Endothelial cell of umbilical vein (primary cell): ENCODE measurements at regions not wholly inside any gene's neighbourhood (a gene's known extent, or its start where the extent isn't known, plus 50 kb on each side); places are given as distances from the start of the nearest gene placed in this dataset.

ENCODE experiments used
- BruUV-seq: library from RNA; stranded (reverse); fragments of 400-500 nt; replicated peaks from 2 replicates; lab custom pipeline; 2021; lab: Mats Ljungman, UMichigan
- CTCF ChIA-PET: fragments of 300-600, 350-600 bp; sonication (Branson Sonifier 250); formaldehyde crosslinking; loops from one replicate; lab custom pipeline; 2021; ENCODE audit warnings: antibody characterized with exemption, inconsistent platforms; lab: Charles Lee
- POLR2A ChIA-PET: fragments of 300-600, 350-600 bp; sonication (Branson Sonifier 250); formaldehyde crosslinking; loops from one replicate; lab custom pipeline; 2021; ENCODE audit warnings: antibody characterized with exemption, inconsistent platforms; lab: Charles Lee
- DNase-seq: peaks from one replicate; pipeline ENCODE4 v3.0.0-alpha.2; 2011; ENCODE audit warnings: low read depth, low spot score
- FAIRE-seq: peaks from 2 replicates; lab custom pipeline; 2011; peaks lifted over from hg19 to GRCh38; lab: Jason Lieb, UNC
- H2AFZ ChIP-seq: 2 replicates; pipeline ENCODE4 v1.6.0; 2012; ENCODE audit warnings: low read depth, low read length, control low read depth, inconsistent platforms
- H3K27ac ChIP-seq: 2 replicates; pipeline ENCODE4 v1.5.1; 2011; ENCODE audit warnings: low read depth, mild to moderate bottlenecking, control low read depth, low read length, moderate library complexity; ENCODE audit not compliant: insufficient read depth
- H3K27me3 ChIP-seq, 2 experiments: 2 replicates each; pipeline versions ENCODE4 v1.6.0 to v1.6.1; 2011; ENCODE audit warnings: low read length in 2 of 2, mixed read lengths in 1 of 2; ENCODE audit not compliant: control insufficient read depth in 2 of 2, insufficient read depth in 2 of 2
- H3K36me3 ChIP-seq, 2 experiments: 2 replicates in 1 of 2; 3 replicates in 1 of 2; pipeline ENCODE4 v1.5.1; 2011; ENCODE audit warnings: low read length in 2 of 2, mild to moderate bottlenecking in 1 of 2, moderate library complexity in 1 of 2; ENCODE audit not compliant: control insufficient read depth in 2 of 2, insufficient read depth in 2 of 2; ENCODE audit errors: extremely low read depth in 1 of 2
- H3K4me1 ChIP-seq: 3 replicates; pipeline ENCODE4 v1.5.1; 2011; ENCODE audit warnings: mild to moderate bottlenecking, low read length; ENCODE audit not compliant: control insufficient read depth, insufficient read depth; ENCODE audit errors: extremely low read depth
- H3K4me2 ChIP-seq: 2 replicates; pipeline ENCODE4 v1.6.1; 2011; ENCODE audit warnings: low read length, control low read depth, mixed read lengths; ENCODE audit not compliant: insufficient read depth
- H3K4me3 ChIP-seq, 3 experiments: fragments of 200-600 bp in 1 of 3; sonication (generic), shearing (Covaris generic) in 1 of 3; replicated peaks in 1 of 3; 2 replicates each; pipeline ENCODE4 v1.5.1; 2011 to 2016; ENCODE audit warnings: control low read depth in 3 of 3, low read length in 3 of 3, mild to moderate bottlenecking in 2 of 3, inconsistent platforms in 1 of 3, low read depth in 1 of 3, moderate library complexity in 1 of 3; ENCODE audit not compliant: insufficient read depth in 1 of 3
- H3K79me2 ChIP-seq: 2 replicates; pipeline ENCODE4 v1.6.0; 2012; ENCODE audit warnings: low read length, inconsistent platforms; ENCODE audit not compliant: control insufficient read depth, insufficient read depth
- H3K9ac ChIP-seq: replicated peaks from 2 replicates; pipeline ENCODE3; 2011; ENCODE audit warnings: low read length, control low read depth; ENCODE audit not compliant: insufficient read depth; ENCODE audit errors: extremely low read depth
- H3K9me1 ChIP-seq: replicated peaks from 3 replicates; pipeline ENCODE4 v1.6.0; 2011; ENCODE audit warnings: mild to moderate bottlenecking, low read length; ENCODE audit not compliant: control insufficient read depth, insufficient read depth; ENCODE audit errors: extremely low read depth
- H3K9me3 ChIP-seq: replicated peaks from 2 replicates; pipeline ENCODE4 v1.5.1; 2012; ENCODE audit warnings: low read length, inconsistent platforms; ENCODE audit not compliant: control insufficient read depth, insufficient read depth
- H4K20me1 ChIP-seq: replicated peaks from 2 replicates; pipeline ENCODE3; 2011; ENCODE audit warnings: mild to moderate bottlenecking, low read length; ENCODE audit not compliant: control insufficient read depth, insufficient read depth; ENCODE audit errors: extremely low read depth
- EZH2 ChIP-seq: IDR thresholded peaks from 2 replicates; pipeline ENCODE4 v1.6.1; 2012; ENCODE audit warnings: borderline replicate concordance, low read depth, mild to moderate bottlenecking, moderate library complexity, low read length, inconsistent platforms; ENCODE audit not compliant: severe bottlenecking
- FOS ChIP-seq: IDR thresholded peaks from 2 replicates; pipeline ENCODE4 v1.6.1; 2011; ENCODE audit warnings: mild to moderate bottlenecking, low read length, moderate library complexity, borderline replicate concordance; ENCODE audit not compliant: insufficient read depth
- GATA2 ChIP-seq: IDR thresholded peaks from 2 replicates; pipeline ENCODE4 v1.7.0; 2011; ENCODE audit warnings: low read depth, mild to moderate bottlenecking, moderate library complexity, mixed read lengths, low read length; ENCODE audit not compliant: insufficient read length, insufficient read depth
- JUN ChIP-seq: IDR thresholded peaks from 2 replicates; pipeline ENCODE4 v1.6.1; 2011; ENCODE audit warnings: borderline replicate concordance, low read depth; ENCODE audit not compliant: insufficient read length, insufficient read depth
- MYC ChIP-seq: IDR thresholded peaks from one replicate; pipeline ENCODE4 v1.6.1; 2011; ENCODE audit warnings: mild to moderate bottlenecking, low read depth, low read length
- POLR2A ChIP-seq: IDR thresholded peaks from 2 replicates; pipeline ENCODE4 v1.6.1; 2012; ENCODE audit warnings: low read depth, mild to moderate bottlenecking, control low read depth, low read length
- POLR2AphosphoS5 ChIP-seq: IDR thresholded peaks from 2 replicates; pipeline ENCODE4 v1.6.1; 2012; ENCODE audit warnings: low read depth, mild to moderate bottlenecking, control low read depth, low read length, moderate library complexity; ENCODE audit not compliant: insufficient read depth
- dilution Hi-C: fragments of 300-500 bp; cut with MboI; formaldehyde crosslinking; loops from one replicate; pipeline ENCODE4 v1.15.0; 2019; ENCODE audit warnings: low sequenced_read_pairs; ENCODE audit not compliant: extremely low pct_ligation_motif_present
- intact Hi-C: fragments of 100-400 bp; cut with micrococcal nuclease; formaldehyde crosslinking; loops from one replicate; pipeline ENCODE4 v1.10.0; 2022
- TF ChIP-seq, protein P1 (sequence below): IDR thresholded peaks from 2 replicates; pipeline ENCODE4 v1.6.1; 2011; ENCODE audit not compliant: insufficient read depth, insufficient read length
- TF ChIP-seq, protein P2 (sequence below), 2 donors: IDR thresholded peaks; 1 replicate in 1 of 2; 2 replicates in 1 of 2; pipeline ENCODE4 v1.5.1; 2011; ENCODE audit warnings: low read length in 2 of 2, mild to moderate bottlenecking in 2 of 2, moderate library complexity in 2 of 2, control low read depth in 1 of 2, inconsistent platforms in 1 of 2, low read depth in 1 of 2; ENCODE audit not compliant: insufficient read depth in 1 of 2; ENCODE audit errors: extremely low read depth in 1 of 2

DNA sequence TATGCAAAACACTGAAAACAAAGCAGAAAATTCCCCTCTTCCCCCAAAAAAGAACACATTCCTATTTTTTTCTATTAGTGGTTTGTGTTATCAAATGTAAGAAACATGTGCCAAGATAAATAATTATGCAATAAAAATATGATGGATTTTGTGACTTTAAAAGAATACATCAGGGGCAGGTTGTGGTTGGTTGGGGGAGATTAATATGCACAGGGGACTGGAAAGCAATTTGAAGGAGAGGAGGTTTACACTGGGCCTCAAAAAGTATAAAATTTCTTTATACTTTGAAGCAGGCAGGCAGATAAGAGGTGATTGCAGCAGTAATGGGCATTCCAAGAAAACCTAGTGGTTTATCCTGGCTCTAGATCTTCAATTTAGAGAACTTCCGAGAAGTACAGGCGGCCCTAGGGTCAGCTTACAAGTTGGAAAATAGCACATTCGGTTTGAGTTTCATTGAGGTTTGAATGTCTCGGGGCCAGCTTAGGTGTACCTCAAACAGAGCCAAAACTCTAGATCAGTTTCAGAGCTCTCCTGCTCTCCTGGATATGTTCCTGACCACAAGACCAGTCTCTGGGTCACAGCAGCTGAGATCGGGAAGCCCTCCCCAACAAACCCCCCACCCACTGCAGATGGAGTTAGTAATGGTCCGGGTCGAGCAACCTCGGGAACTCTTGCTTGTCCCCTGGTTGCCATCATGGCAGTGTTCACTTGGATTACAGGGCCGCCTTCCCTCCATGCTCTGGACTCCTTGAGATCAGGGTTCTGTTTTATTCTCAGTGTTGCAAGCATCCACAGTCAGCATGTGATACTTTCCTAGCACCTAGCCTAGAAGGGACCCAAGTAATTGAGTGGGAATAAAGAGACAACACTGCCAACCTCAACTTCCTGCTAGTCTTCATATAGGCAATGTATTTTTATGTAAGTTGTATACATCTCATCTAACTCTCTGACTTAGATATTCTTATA is 112.1 kb upstream of the DDIT4L start:
- DNase-seq (peak; percentile 37), FAIRE-seq (no peak)
- Histone ChIP-seq H3K9me1 (no peaks in the 10 kb centered on the region), H2AFZ (no peak overlapping the region), H3K4me1 (peaks cover 5% of the 10 kb centered on the region), H3K79me2 (no peaks in the 10 kb centered on the region), H4K20me1 (no peaks in the 10 kb centered on the region), H3K9ac (no peak overlapping the region), H3K4me3 (no peak overlapping the region), H3K27me3 (no peaks in the 10 kb centered on the region), H3K4me2 (no peak overlapping the region), H3K9me3 (no peaks in the 10 kb centered on the region), H3K36me3 (no peaks in the 10 kb centered on the region), H3K27ac (no peak overlapping the region)
- TF ChIP-seq JUN (no peak), EZH2 (no peak), GATA2 (no peak), POLR2AphosphoS5 (no peak), MYC (no peak), POLR2A (no peak), FOS (no peak)
- TF ChIP-seq, protein P1, sequence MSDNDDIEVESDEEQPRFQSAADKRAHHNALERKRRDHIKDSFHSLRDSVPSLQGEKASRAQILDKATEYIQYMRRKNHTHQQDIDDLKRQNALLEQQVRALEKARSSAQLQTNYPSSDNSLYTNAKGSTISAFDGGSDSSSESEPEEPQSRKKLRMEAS: no peak
- TF ChIP-seq, protein P2, sequence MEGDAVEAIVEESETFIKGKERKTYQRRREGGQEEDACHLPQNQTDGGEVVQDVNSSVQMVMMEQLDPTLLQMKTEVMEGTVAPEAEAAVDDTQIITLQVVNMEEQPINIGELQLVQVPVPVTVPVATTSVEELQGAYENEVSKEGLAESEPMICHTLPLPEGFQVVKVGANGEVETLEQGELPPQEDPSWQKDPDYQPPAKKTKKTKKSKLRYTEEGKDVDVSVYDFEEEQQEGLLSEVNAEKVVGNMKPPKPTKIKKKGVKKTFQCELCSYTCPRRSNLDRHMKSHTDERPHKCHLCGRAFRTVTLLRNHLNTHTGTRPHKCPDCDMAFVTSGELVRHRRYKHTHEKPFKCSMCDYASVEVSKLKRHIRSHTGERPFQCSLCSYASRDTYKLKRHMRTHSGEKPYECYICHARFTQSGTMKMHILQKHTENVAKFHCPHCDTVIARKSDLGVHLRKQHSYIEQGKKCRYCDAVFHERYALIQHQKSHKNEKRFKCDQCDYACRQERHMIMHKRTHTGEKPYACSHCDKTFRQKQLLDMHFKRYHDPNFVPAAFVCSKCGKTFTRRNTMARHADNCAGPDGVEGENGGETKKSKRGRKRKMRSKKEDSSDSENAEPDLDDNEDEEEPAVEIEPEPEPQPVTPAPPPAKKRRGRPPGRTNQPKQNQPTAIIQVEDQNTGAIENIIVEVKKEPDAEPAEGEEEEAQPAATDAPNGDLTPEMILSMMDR (IDR thresholded peaks at IDR 0.05; ENCODE audit: extremely low read depth in 1 of 2, insufficient read depth in 1 of 2, low read depth in 1 of 2, low read length in 2 of 2): no peak
- dilution Hi-C loops (no loop called here), intact Hi-C loops (no loop called here)
- CTCF ChIA-PET: interaction anchor here (1.6 to 2.7 kb wide), 2 partner anchors 8 to 10 kb away, joined by 4 to 7 read pairs; no protein-coding TSS in a partner anchor
- no TSS peak for BruUV-seq
- POLR2A ChIA-PET: no interaction called here
